ENCODE measurements at regions not wholly inside any gene's neighbourhood (a gene's known extent, or its start where the extent isn't known, plus 50 kb on each side); places are given as distances from the start of the nearest gene placed in this dataset.
"Not testable (repeated sequence)": the region's sequence is repeated elsewhere in the genome, so short reads cannot be mapped to it uniquely, and the experiment has no call there.

DNA sequence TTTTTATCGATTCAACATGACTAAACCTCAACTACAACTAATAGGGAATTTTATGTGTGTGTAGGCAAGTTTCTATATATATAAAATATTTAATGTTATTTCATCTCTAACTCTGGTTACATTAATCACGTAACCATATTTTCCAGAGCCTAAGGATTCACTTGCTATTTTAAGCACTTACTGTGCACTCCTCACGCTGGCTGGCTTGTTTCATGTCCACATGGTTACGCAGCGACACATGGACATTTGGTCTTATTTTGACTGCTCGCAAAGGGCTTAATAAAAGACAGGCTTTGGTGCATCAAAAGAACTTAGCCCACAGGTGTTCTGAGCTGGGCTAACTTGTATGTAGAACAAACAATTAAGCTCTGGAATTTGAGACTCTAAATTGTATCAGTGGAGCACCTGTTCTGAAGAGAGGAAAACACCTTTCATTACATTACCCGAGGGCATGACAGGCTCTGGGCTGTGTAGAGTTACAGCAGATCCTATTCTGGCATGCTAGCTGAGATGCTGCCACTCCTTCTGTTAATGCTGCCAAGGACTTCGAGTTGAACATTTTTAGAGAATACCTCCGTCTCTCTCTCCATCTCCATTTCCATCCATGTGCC lies 130.0 kb upstream of the NR2F2 start:
- no peak overlapping the region for H3K27ac ChIP-seq (ENCODE audit: low read length)
- DNase-seq = no peak

DNA sequence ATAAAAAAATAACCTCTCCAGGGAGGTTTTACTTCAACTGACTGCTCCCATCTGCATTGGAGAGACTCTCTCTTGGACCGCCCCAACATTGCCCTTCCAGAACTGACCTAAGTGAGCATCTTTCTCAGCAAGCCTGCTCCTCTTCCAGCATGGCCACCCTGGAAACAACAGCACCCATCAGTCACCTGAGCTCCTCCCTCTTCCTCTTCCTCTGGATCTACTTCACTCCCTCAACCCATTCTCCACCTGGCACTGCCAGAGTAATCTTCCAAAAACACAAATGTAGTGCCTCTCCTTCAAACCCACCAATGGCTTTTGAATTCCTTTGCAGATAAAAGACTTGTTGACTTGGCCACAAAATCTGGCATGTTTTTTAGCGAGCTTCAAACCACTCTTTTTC lies 128.8 kb upstream of the NR2F2 start:
- H3K9me3 ChIP-seq (replicated peaks; ENCODE audit: insufficient read depth, low read length) = no peaks in the 10 kb centered on the region
- no peaks in the 10 kb centered on the region for H3K27me3 ChIP-seq (replicated peaks; ENCODE audit: insufficient read depth, low read length)
- H3K4me3 ChIP-seq (ENCODE audit: low read length) = no peak overlapping the region
- H3K4me2 ChIP-seq (ENCODE audit: low read depth, low read length) = no peak overlapping the region
- H3K27ac ChIP-seq (ENCODE audit: low read length) = no peak overlapping the region
- no peaks in the 10 kb centered on the region for H3K36me3 ChIP-seq (replicated peaks; ENCODE audit: insufficient read depth, low read length)
- no peaks in the 10 kb centered on the region for H4K20me1 ChIP-seq (ENCODE audit: insufficient read depth, low read length)
- no peaks in the 10 kb centered on the region for H3K9me2 ChIP-seq (replicated peaks; ENCODE audit: insufficient read depth, low read length)
- no peak for DNase-seq
- H3K4me1 ChIP-seq (ENCODE audit: low read length) = no peaks in the 10 kb centered on the region
- H2AFZ ChIP-seq (ENCODE audit: low read length) = no peak overlapping the region
- TF ChIP-seq, protein P1, sequence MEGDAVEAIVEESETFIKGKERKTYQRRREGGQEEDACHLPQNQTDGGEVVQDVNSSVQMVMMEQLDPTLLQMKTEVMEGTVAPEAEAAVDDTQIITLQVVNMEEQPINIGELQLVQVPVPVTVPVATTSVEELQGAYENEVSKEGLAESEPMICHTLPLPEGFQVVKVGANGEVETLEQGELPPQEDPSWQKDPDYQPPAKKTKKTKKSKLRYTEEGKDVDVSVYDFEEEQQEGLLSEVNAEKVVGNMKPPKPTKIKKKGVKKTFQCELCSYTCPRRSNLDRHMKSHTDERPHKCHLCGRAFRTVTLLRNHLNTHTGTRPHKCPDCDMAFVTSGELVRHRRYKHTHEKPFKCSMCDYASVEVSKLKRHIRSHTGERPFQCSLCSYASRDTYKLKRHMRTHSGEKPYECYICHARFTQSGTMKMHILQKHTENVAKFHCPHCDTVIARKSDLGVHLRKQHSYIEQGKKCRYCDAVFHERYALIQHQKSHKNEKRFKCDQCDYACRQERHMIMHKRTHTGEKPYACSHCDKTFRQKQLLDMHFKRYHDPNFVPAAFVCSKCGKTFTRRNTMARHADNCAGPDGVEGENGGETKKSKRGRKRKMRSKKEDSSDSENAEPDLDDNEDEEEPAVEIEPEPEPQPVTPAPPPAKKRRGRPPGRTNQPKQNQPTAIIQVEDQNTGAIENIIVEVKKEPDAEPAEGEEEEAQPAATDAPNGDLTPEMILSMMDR (IDR thresholded peaks at IDR 0.05; ENCODE audit: low read length) = no peak
- TF ChIP-seq EZH2 (optimal IDR thresholded peaks at IDR 0.05; ENCODE audit: low read depth, low read length) (no peak), EZH2phosphoT487 (IDR thresholded peaks at IDR 0.05; ENCODE audit: low read length) (no peak)
- no peak overlapping the region for H3K9ac ChIP-seq (ENCODE audit: low read length)
- no peaks in the 10 kb centered on the region for H3K79me2 ChIP-seq (ENCODE audit: low read length)
- H3F3A ChIP-seq (ENCODE audit: insufficient read depth, low read length) = no peaks in the 10 kb centered on the region

More for the DNA sequence above, 130.0 kb upstream of the NR2F2 start:
- Histone ChIP-seq H3K9me2 (replicated peaks; ENCODE audit: insufficient read depth, low read length) (no peaks in the 10 kb centered on the region), H4K20me1 (ENCODE audit: insufficient read depth, low read length) (no peaks in the 10 kb centered on the region), H3K79me2 (ENCODE audit: low read length) (no peaks in the 10 kb centered on the region), H3K4me1 (ENCODE audit: low read length) (no peaks in the 10 kb centered on the region), H3K9me3 (replicated peaks; ENCODE audit: insufficient read depth, low read length) (no peaks in the 10 kb centered on the region), H3F3A (ENCODE audit: insufficient read depth, low read length) (no peaks in the 10 kb centered on the region), H3K27me3 (replicated peaks; ENCODE audit: insufficient read depth, low read length) (no peaks in the 10 kb centered on the region), H3K4me2 (ENCODE audit: low read depth, low read length) (no peak overlapping the region), H3K36me3 (replicated peaks; ENCODE audit: insufficient read depth, low read length) (no peaks in the 10 kb centered on the region), H2AFZ (ENCODE audit: low read length) (no peak overlapping the region), H3K4me3 (ENCODE audit: low read length) (no peak overlapping the region), H3K9ac (ENCODE audit: low read length) (no peak overlapping the region)
- TF ChIP-seq, protein P1 (IDR thresholded peaks at IDR 0.05; ENCODE audit: low read length) = no peak
- TF ChIP-seq EZH2phosphoT487 (IDR thresholded peaks at IDR 0.05; ENCODE audit: low read length) (no peak), EZH2 (optimal IDR thresholded peaks at IDR 0.05; ENCODE audit: low read depth, low read length) (no peak)

DNA sequence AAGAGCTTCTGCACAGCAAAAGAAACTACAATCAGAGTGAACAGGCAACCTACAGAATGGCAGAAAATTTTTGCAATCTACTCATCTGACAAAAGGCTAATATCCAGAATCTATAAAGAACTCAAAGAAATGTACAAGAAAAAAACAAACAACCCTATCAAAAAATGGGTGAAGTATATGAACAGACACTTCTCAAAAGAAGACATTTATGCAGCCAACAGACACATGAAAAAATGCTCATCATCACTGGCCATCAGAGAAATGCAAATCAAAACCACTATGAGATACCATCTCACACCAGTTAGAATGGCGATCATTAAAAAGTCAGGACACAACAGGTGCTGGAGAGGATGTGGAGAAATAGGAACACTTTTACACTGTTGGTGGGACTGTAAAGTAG lies 124.9 kb upstream of the NR2F2 start:
- not testable (repeated sequence) for H3F3A ChIP-seq (ENCODE audit: insufficient read depth, low read length); H3K27me3 ChIP-seq (replicated peaks; ENCODE audit: insufficient read depth, low read length); DNase-seq; H3K4me1 ChIP-seq (ENCODE audit: low read length); H3K9me2 ChIP-seq (replicated peaks; ENCODE audit: insufficient read depth, low read length); H3K9ac ChIP-seq (ENCODE audit: low read length); H3K4me2 ChIP-seq (ENCODE audit: low read depth, low read length); H3K79me2 ChIP-seq (ENCODE audit: low read length); H3K27ac ChIP-seq (ENCODE audit: low read length); H3K36me3 ChIP-seq (replicated peaks; ENCODE audit: insufficient read depth, low read length); H4K20me1 ChIP-seq (ENCODE audit: insufficient read depth, low read length); H2AFZ ChIP-seq (ENCODE audit: low read length); H3K4me3 ChIP-seq (ENCODE audit: low read length); H3K9me3 ChIP-seq (replicated peaks; ENCODE audit: insufficient read depth, low read length)

DNA sequence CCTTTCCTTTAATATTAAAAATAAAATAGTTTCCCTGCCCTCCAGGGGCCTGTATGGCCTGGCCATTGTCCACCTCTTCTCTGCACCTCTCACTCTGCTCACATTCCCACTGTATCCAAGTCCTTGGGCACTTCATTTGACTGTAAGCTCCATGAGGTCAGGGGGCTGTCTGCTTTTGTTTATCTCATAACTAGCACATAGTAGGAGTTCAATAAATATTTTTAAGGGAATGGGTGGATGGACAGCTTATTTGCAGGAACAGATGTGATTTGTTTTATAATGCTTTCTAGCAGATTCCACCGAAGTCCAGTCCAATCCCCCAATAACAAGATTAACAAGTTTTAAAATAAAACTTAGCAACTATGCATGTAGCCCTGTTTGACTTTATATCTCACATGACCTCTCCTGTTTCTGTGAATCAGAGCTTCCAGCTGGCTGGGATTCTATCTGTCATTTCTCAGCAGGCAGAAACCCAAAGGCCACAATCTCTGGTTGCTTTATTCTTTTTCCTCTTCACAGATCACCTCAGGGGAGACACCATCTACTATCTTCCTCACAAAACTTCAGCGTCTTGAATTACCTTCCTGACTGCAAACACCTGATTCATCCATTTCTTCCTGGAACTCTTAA lies 123.0 kb upstream of the NR2F2 start:
- Histone ChIP-seq H3K9me3 (replicated peaks; ENCODE audit: insufficient read depth, low read length) (no peaks in the 10 kb centered on the region), H3K27ac (ENCODE audit: low read length) (no peak overlapping the region), H3K4me3 (ENCODE audit: low read length) (no peak overlapping the region), H3K27me3 (replicated peaks; ENCODE audit: insufficient read depth, low read length) (no peaks in the 10 kb centered on the region), H3K4me2 (ENCODE audit: low read depth, low read length) (no peak overlapping the region), H3K4me1 (ENCODE audit: low read length) (no peaks in the 10 kb centered on the region), H3K9me2 (replicated peaks; ENCODE audit: insufficient read depth, low read length) (no peaks in the 10 kb centered on the region), H3K9ac (ENCODE audit: low read length) (no peak overlapping the region), H3K36me3 (replicated peaks; ENCODE audit: insufficient read depth, low read length) (no peaks in the 10 kb centered on the region), H4K20me1 (ENCODE audit: insufficient read depth, low read length) (no peaks in the 10 kb centered on the region), H3F3A (ENCODE audit: insufficient read depth, low read length) (no peaks in the 10 kb centered on the region), H3K79me2 (ENCODE audit: low read length) (no peaks in the 10 kb centered on the region), H2AFZ (ENCODE audit: low read length) (no peak overlapping the region)
- no peak for DNase-seq
- TF ChIP-seq EZH2phosphoT487 (IDR thresholded peaks at IDR 0.05; ENCODE audit: low read length) = no peak

All from MM.1S (cell line).